CD4-positive, alpha-beta T cell treated with Interleukin-6 for 4 hours (primary cell): ENCODE measurements at regions not wholly inside any gene's neighbourhood (a gene's known extent, or its start where the extent isn't known, plus 50 kb on each side); places are given as distances from the start of the nearest gene placed in this dataset.
"Not testable (repeated sequence)": the region's sequence is repeated elsewhere in the genome, so short reads cannot be mapped to it uniquely, and the experiment has no call there.

Experiments used
- DNase-seq: peaks from one replicate; pipeline ENCODE4 v3.0.0-alpha.2; 2020; ENCODE audit warnings: mixed read lengths

GRCh38 chr6:100223952-100224351 lies 229.9 kb upstream of the MCHR2 start:
- DNase-seq = not testable (repeated sequence)

GRCh38 chr6:100220543-100220942 lies 226.5 kb upstream of the MCHR2 start:
- DNase-seq = no peak

- DNase-seq = no peak
Measured at GRCh38 chr6:100217225-100218012, 223.4 kb upstream of the MCHR2 start.

- no peak for DNase-seq
Measured at GRCh38 chr6:100216760-100217159, 222.7 kb upstream of the MCHR2 start.

- DNase-seq = no peak
Measured at GRCh38 chr6:100212131-100212530, 218.1 kb upstream of the MCHR2 start.

GRCh38 chr6:100210137-100211117 lies 216.4 kb upstream of the MCHR2 start:
- DNase-seq = no peak

GRCh38 chr6:100209323-100210136 lies 215.5 kb upstream of the MCHR2 start:
- DNase-seq = no peak

GRCh38 chr6:100203400-100203799 lies 209.4 kb upstream of the MCHR2 start:
- DNase-seq = no peak

GRCh38 chr6:100202417-100203194 lies 208.6 kb upstream of the MCHR2 start:
- no peak for DNase-seq

- not testable (repeated sequence) for DNase-seq
Measured at GRCh38 chr6:100196214-100196982, 202.4 kb upstream of the MCHR2 start.

- DNase-seq = not testable (repeated sequence)
Measured at GRCh38 chr6:100195244-100195643, 201.2 kb upstream of the MCHR2 start.

- DNase-seq = no peak
Measured at GRCh38 chr6:100194535-100194934, 200.5 kb upstream of the MCHR2 start.

- no peak for DNase-seq
Measured at GRCh38 chr6:100188754-100189153, 194.7 kb upstream of the MCHR2 start.

- no peak for DNase-seq
Measured at GRCh38 chr6:100186552-100186951, 192.5 kb upstream of the MCHR2 start.

- no peak for DNase-seq
Measured at GRCh38 chr6:100185615-100186014, 191.6 kb upstream of the MCHR2 start.

- DNase-seq = no peak
Measured at GRCh38 chr6:100184473-100184872, 190.4 kb upstream of the MCHR2 start.

GRCh38 chr6:100182313-100182712 lies 188.3 kb upstream of the MCHR2 start:
- DNase-seq = no peak

GRCh38 chr6:100181309-100181708 lies 187.3 kb upstream of the MCHR2 start:
- no peak for DNase-seq

GRCh38 chr6:100179576-100179975 lies 185.6 kb upstream of the MCHR2 start:
- DNase-seq = no peak

GRCh38 chr6:100177956-100178355 lies 183.9 kb upstream of the MCHR2 start:
- no peak for DNase-seq
